Mesothelial cell of epicardium (in vitro differentiated cells): ENCODE measurements at regions not wholly inside any gene's neighbourhood (a gene's known extent, or its start where the extent isn't known, plus 50 kb on each side); places are given as distances from the start of the nearest gene placed in this dataset.

ENCODE experiments used
- DNase-seq, 2 experiments: peaks; one replicate each; pipeline ENCODE4 v3.0.0; 2021; ENCODE audit warnings: low spot score in 2 of 2; ENCODE audit not compliant: unreplicated experiment in 2 of 2
- H3K27ac Mint-ChIP-seq: 2 replicates; pipeline ENCODE4 v1.8.0; 2021; ENCODE audit warnings: mixed read lengths
- H3K27me3 Mint-ChIP-seq: 2 replicates; pipeline ENCODE4 v1.8.0; 2021; ENCODE audit warnings: low read depth, mixed read lengths
- H3K36me3 Mint-ChIP-seq: 2 replicates; pipeline ENCODE4 v1.8.0; 2021; ENCODE audit warnings: mixed read lengths
- H3K4me1 Mint-ChIP-seq: 2 replicates; pipeline ENCODE4 v1.8.0; 2021; ENCODE audit warnings: mixed read lengths
- H3K4me3 Mint-ChIP-seq: 2 replicates; pipeline ENCODE4 v1.8.0; 2021; ENCODE audit warnings: mild to moderate bottlenecking, moderate library complexity, mixed read lengths
- H3K9me3 Mint-ChIP-seq: 2 replicates; pipeline ENCODE4 v1.8.0; 2021; ENCODE audit warnings: mixed read lengths
- CTCF ChIP-seq: fragments of 200-600 bp; sonication (generic); IDR thresholded peaks from one replicate; pipeline ENCODE4 v1.5.0; 2021; ENCODE audit warnings: antibody characterized with exemption; ENCODE audit not compliant: unreplicated experiment

- Mint-ChIP-seq H3K9me3 (peaks cover 13% of the 10 kb centered on the region), H3K4me1 (peaks cover 20% of the 10 kb centered on the region), H3K27ac (peak overlapping the region; percentile 55), H3K27me3 (no peaks in the 10 kb centered on the region), H3K36me3 (no peaks in the 10 kb centered on the region), H3K4me3 (no peak overlapping the region)
- no peak for TF ChIP-seq CTCF
- DNase-seq, result no peak
These were observed 824.6 kb upstream of the SEMA6D start for GRCh38 chr15:46892621-46893160.

GRCh38 chr15:46894644-46895043, 822.7 kb upstream of the SEMA6D start:
- DNase-seq, result no peak
- Mint-ChIP-seq H3K27ac (no peak overlapping the region), H3K27me3 (no peaks in the 10 kb centered on the region), H3K4me1 (peaks cover 20% of the 10 kb centered on the region), H3K9me3 (peaks cover 5% of the 10 kb centered on the region), H3K4me3 (no peak overlapping the region), H3K36me3 (no peaks in the 10 kb centered on the region)
- TF ChIP-seq CTCF, result no peak

GRCh38 chr15:46897266-46897665, 820.0 kb upstream of the SEMA6D start:
- no peaks in the 10 kb centered on the region for H3K27me3 Mint-ChIP-seq
- no peak overlapping the region for H3K27ac Mint-ChIP-seq
- H3K36me3 Mint-ChIP-seq, result no peaks in the 10 kb centered on the region
- no peak for TF ChIP-seq CTCF
- H3K4me1 Mint-ChIP-seq, result peaks cover 10% of the 10 kb centered on the region
- peaks cover 5% of the 10 kb centered on the region for H3K9me3 Mint-ChIP-seq
- DNase-seq, result no peak
- H3K4me3 Mint-ChIP-seq, result no peak overlapping the region

- Mint-ChIP-seq H3K27ac (no peak overlapping the region), H3K9me3 (no peaks in the 10 kb centered on the region), H3K27me3 (no peaks in the 10 kb centered on the region), H3K4me3 (no peak overlapping the region), H3K4me1 (no peaks in the 10 kb centered on the region), H3K36me3 (no peaks in the 10 kb centered on the region)
- no peak for TF ChIP-seq CTCF
- no peak for DNase-seq
These were observed 816.3 kb upstream of the SEMA6D start for GRCh38 chr15:46901001-46901400.

GRCh38 chr15:46917721-46918252, 799.5 kb upstream of the SEMA6D start:
- Mint-ChIP-seq H3K27ac (peak overlapping the region; percentile 33), H3K9me3 (peaks cover 6% of the 10 kb centered on the region)

More at GRCh38 chr15:46917721-46918252, 799.5 kb upstream of the SEMA6D start:
- Mint-ChIP-seq H3K27me3 (no peaks in the 10 kb centered on the region), H3K4me3 (no peak overlapping the region), H3K4me1 (peaks cover 12% of the 10 kb centered on the region), H3K36me3 (no peaks in the 10 kb centered on the region)
- TF ChIP-seq CTCF, result no peak
- no peak for DNase-seq
